Colonic mucosa (tissue), 4 donors: ENCODE measurements at regions not wholly inside any gene's neighbourhood (a gene's known extent, or its start where the extent isn't known, plus 50 kb on each side); places are given as distances from the start of the nearest gene placed in this dataset.

ENCODE experiments used
- DNase-seq: peaks from one replicate; pipeline ENCODE4 v3.0.0-alpha.2; 2020
- H3K27ac ChIP-seq: fragments of 200-600 bp; one replicate; pipeline ENCODE4 v1.8.0; 2021
- H3K27me3 ChIP-seq: fragments of 200-600 bp; one replicate; pipeline ENCODE4 v1.8.0; 2021
- H3K36me3 ChIP-seq: fragments of 200-600 bp; one replicate; pipeline ENCODE4 v1.8.0; 2021
- H3K4me1 ChIP-seq: fragments of 200-600 bp; one replicate; pipeline ENCODE4 v1.8.0; 2021; ENCODE audit warnings: mild to moderate bottlenecking
- H3K4me3 ChIP-seq: fragments of 200-600 bp; one replicate; pipeline ENCODE4 v1.8.0; 2021
- H3K9ac ChIP-seq, 2 donors: one replicate each; pipeline ENCODE4 v1.7.0; 2013; ENCODE audit warnings: control low read depth in 2 of 2, low read depth in 2 of 2, low read length in 2 of 2
- H3K9me3 ChIP-seq: fragments of 200-600 bp; one replicate; pipeline ENCODE4 v1.8.0; 2021
- CTCF ChIP-seq: fragments of 200-600 bp; IDR thresholded peaks from one replicate; pipeline ENCODE4 v1.8.0; 2022; ENCODE audit warnings: antibody characterized with exemption, mild to moderate bottlenecking
- intact Hi-C: fragments of 100-400 bp; cut with DNase I; formaldehyde crosslinking; loops from one replicate; pipeline ENCODE4 v1.14.1; 2022
- donor health status: healthy.
- donor health status: DM: no; HTN: no; CAD: no.
- donor health status: DM: no; HTN: no; CAD: no.

- intact Hi-C loops = no loop called here
- Histone ChIP-seq H3K27ac (no peak overlapping the region), H3K4me1 (no peaks in the 10 kb centered on the region), H3K4me3 (no peak overlapping the region), H3K9me3 (no peaks in the 10 kb centered on the region), H3K36me3 (no peaks in the 10 kb centered on the region), H3K27me3 (no peaks in the 10 kb centered on the region), H3K9ac (no peak overlapping the region)
- no peak for TF ChIP-seq CTCF
- DNase-seq = no peak
These were observed 120.3 kb downstream of the TUBA3C start for GRCh38 chr13:19061278-19061677.

GRCh38 chr13:19060311-19061002, 121.2 kb downstream of the TUBA3C start:
- TF ChIP-seq CTCF = no peak
- no peak for DNase-seq
- no peak overlapping the region for H3K27ac ChIP-seq
- no peaks in the 10 kb centered on the region for H3K4me1 ChIP-seq
- H3K36me3 ChIP-seq = no peaks in the 10 kb centered on the region
- H3K9me3 ChIP-seq = no peaks in the 10 kb centered on the region
- intact Hi-C loops = no loop called here
- H3K4me3 ChIP-seq = no peak overlapping the region
- H3K27me3 ChIP-seq = no peaks in the 10 kb centered on the region
- no peak overlapping the region for H3K9ac ChIP-seq

GRCh38 chr13:19059016-19059780, 122.4 kb downstream of the TUBA3C start:
- H3K27me3 ChIP-seq = no peaks in the 10 kb centered on the region
- H3K9ac ChIP-seq = no peak overlapping the region
- H3K27ac ChIP-seq = no peak overlapping the region
- H3K9me3 ChIP-seq = no peaks in the 10 kb centered on the region
- H3K4me1 ChIP-seq = no peaks in the 10 kb centered on the region
- no peak for DNase-seq
- no peak for TF ChIP-seq CTCF
- H3K36me3 ChIP-seq = no peaks in the 10 kb centered on the region
- H3K4me3 ChIP-seq = no peak overlapping the region
- intact Hi-C loops = no loop called here

- DNase-seq = no peak
These were observed 123.1 kb downstream of the TUBA3C start for GRCh38 chr13:19058566-19058965.

More at GRCh38 chr13:19058566-19058965, 123.1 kb downstream of the TUBA3C start:
- Histone ChIP-seq H3K9ac (no peak overlapping the region), H3K27ac (no peak overlapping the region), H3K4me3 (no peak overlapping the region), H3K27me3 (no peaks in the 10 kb centered on the region), H3K36me3 (no peaks in the 10 kb centered on the region), H3K4me1 (no peaks in the 10 kb centered on the region), H3K9me3 (no peaks in the 10 kb centered on the region)
- intact Hi-C loops = no loop called here
- no peak for TF ChIP-seq CTCF
